Suprapubic skin (tissue), 4 donors: ENCODE measurements at regions not wholly inside any gene's neighbourhood (a gene's known extent, or its start where the extent isn't known, plus 50 kb on each side); places are given as distances from the start of the nearest gene placed in this dataset.

Experiments
- DNase-seq, 2 donors: peaks; one replicate each; pipeline ENCODE4 v3.0.0-alpha.2; 2019; ENCODE audit warnings: low spot score in 2 of 2
- H3K27ac ChIP-seq: fragments of 200-600 bp; sonication (generic); one replicate; pipeline ENCODE4 v1.5.1; 2019
- H3K27me3 ChIP-seq: fragments of 200-600 bp; sonication (generic); one replicate; pipeline ENCODE4 v1.5.1; 2019
- H3K36me3 ChIP-seq: fragments of 200-600 bp; sonication (generic); one replicate; pipeline ENCODE4 v1.5.1; 2019
- H3K4me1 ChIP-seq: fragments of 200-600 bp; sonication (generic); one replicate; pipeline ENCODE4 v1.5.1; 2019
- H3K4me3 ChIP-seq: fragments of 200-600 bp; sonication (generic); one replicate; pipeline ENCODE4 v1.5.1; 2019; ENCODE audit warnings: mild to moderate bottlenecking
- H3K9me3 ChIP-seq: fragments of 200-600 bp; sonication (generic); one replicate; pipeline ENCODE4 v1.5.1; 2019
- EP300 ChIP-seq: sonication (generic); formaldehyde crosslinking; IDR thresholded peaks from one replicate; pipeline ENCODE4 v1.6.1; 2017; ENCODE audit warnings: antibody characterized with exemption
- POLR2A ChIP-seq, 2 donors: fragments of 450-650 bp; IDR thresholded peaks; one replicate each; pipeline ENCODE4 v1.6.1; 2017; ENCODE audit warnings: antibody characterized with exemption in 2 of 2, mild to moderate bottlenecking in 2 of 2, moderate library complexity in 2 of 2
- POLR2AphosphoS5 ChIP-seq, 3 donors: sonication (generic); formaldehyde crosslinking; IDR thresholded peaks; one replicate each; pipeline ENCODE4 v1.6.1; 2017; ENCODE audit warnings: antibody characterized with exemption in 3 of 3
- WGBS: methylation state at CpG from one replicate; pipeline ENCODE4 v1.1.5; 2018; 5-methylcytosine and 5-hydroxymethylcytosine counted together
- TF ChIP-seq, protein P1 (sequence below), 2 donors: fragments of 200-600 bp in 1 of 2; fragments of 450-650 bp in 1 of 2; sonication (generic) in 1 of 2; IDR thresholded peaks; one replicate each; pipeline ENCODE4 v1.5.1; 2016 to 2019; ENCODE audit warnings: antibody characterized with exemption in 2 of 2, mild to moderate bottlenecking in 1 of 2, moderate library complexity in 1 of 2

DNA sequence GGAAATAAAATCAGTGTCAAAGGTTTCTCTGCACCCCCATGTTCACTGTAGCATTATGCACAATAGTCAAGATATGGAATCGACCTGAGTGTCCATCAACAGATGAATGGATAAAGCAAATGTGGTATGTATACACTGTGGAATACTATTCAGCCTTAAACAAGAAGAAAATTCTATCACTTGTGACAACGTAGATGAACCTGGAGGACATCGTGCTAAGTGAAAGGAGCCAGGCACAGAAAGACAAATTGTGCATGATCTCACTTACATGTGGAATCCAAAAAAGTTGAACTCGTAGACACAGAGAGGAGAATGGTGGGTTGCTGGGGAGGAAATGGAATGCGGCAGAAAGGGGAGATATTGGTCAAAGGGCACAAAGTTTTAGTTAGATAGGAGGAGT lies 136.3 kb upstream of the ESR1 start:
- WGBS, result 93% methylated on average over 5 of the region's 5 CpGs

DNA sequence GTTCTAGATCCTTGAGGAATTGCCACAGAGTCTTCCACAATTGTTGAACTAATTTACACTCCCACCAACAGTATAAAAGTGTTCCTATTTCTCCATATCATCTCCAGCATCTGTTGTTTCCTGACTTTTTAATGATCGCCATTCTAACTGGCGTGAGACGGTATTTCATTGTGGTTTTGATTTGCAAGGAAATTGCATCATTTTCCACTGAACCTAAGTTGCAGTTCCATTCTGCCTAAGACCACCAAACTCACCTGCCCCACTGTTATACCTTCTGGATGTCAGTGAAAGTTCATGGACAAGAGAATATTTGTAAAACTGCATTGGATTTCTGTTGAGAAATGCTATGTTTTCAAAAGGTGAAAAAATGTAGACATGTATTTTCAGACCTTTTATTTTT lies 132.9 kb upstream of the ESR1 start:
- H3K27ac ChIP-seq, result no peak overlapping the region
- no peaks in the 10 kb centered on the region for H3K9me3 ChIP-seq
- no peak for TF ChIP-seq POLR2AphosphoS5 (IDR thresholded peaks at IDR 0.05)
- TF ChIP-seq POLR2A (IDR thresholded peaks at IDR 0.05), result no peak
- TF ChIP-seq EP300, result no peak
- TF ChIP-seq, protein P1, sequence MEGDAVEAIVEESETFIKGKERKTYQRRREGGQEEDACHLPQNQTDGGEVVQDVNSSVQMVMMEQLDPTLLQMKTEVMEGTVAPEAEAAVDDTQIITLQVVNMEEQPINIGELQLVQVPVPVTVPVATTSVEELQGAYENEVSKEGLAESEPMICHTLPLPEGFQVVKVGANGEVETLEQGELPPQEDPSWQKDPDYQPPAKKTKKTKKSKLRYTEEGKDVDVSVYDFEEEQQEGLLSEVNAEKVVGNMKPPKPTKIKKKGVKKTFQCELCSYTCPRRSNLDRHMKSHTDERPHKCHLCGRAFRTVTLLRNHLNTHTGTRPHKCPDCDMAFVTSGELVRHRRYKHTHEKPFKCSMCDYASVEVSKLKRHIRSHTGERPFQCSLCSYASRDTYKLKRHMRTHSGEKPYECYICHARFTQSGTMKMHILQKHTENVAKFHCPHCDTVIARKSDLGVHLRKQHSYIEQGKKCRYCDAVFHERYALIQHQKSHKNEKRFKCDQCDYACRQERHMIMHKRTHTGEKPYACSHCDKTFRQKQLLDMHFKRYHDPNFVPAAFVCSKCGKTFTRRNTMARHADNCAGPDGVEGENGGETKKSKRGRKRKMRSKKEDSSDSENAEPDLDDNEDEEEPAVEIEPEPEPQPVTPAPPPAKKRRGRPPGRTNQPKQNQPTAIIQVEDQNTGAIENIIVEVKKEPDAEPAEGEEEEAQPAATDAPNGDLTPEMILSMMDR (IDR thresholded peaks at IDR 0.05), result no peak
- H3K4me3 ChIP-seq, result no peak overlapping the region
- H3K36me3 ChIP-seq, result no peaks in the 10 kb centered on the region
- DNase-seq, result no peak
- WGBS, result 84% methylated on average over 3 of the region's 3 CpGs
- H3K27me3 ChIP-seq, result no peaks in the 10 kb centered on the region
- H3K4me1 ChIP-seq, result no peaks in the 10 kb centered on the region

More for the DNA sequence above, 136.3 kb upstream of the ESR1 start:
- H3K4me3 ChIP-seq, result no peak overlapping the region
- TF ChIP-seq EP300 (no peak), POLR2A (IDR thresholded peaks at IDR 0.05) (no peak)
- TF ChIP-seq, protein P1 (IDR thresholded peaks at IDR 0.05), result no peak
- H3K27ac ChIP-seq, result no peak overlapping the region
- no peaks in the 10 kb centered on the region for H3K36me3 ChIP-seq
- no peak for DNase-seq
- no peaks in the 10 kb centered on the region for H3K27me3 ChIP-seq
- peaks cover 3% of the 10 kb centered on the region for H3K4me1 ChIP-seq
- H3K9me3 ChIP-seq, result no peaks in the 10 kb centered on the region

DNA sequence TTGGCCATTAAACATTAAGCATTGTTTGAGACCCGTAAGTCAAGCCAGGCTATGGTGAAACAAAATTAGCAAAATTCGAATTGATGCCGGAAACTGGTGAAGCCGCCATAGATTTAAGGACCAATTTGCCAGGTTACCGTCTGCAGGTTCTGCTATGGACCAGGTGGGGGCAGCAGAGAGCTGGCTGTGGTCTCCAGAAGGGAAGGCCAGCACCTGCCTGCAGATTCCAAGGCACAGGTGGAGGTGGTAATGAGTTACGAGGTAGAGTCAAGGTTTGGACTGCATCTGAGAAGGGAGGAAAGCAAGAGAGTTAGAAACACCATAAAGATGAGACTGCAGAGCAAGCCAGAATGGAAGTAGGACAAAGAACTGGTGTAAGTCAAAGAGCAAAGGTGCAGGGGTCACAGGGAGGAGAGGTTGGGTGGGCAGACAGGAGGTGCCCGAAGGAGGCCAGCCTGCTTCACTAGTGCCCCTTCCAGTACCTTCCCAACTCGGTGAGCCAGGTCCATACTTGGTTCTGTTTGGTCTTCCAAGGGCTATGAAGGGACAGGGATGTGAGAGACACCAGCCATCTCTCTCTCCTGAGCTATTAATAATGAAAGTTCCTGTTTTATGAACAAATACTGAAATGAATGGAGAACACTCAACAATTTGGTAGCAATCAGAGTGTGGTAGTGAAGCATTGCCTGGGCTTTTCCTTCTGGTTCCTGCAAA lies 131.6 kb upstream of the ESR1 start:
- Histone ChIP-seq H3K27ac (no peak overlapping the region), H3K4me3 (no peak overlapping the region), H3K9me3 (no peaks in the 10 kb centered on the region), H3K4me1 (no peaks in the 10 kb centered on the region), H3K27me3 (no peaks in the 10 kb centered on the region), H3K36me3 (no peaks in the 10 kb centered on the region)
- WGBS, result 51% methylated on average over 8 of the region's 8 CpGs
- DNase-seq, result no peak
- no peak for TF ChIP-seq POLR2AphosphoS5 (IDR thresholded peaks at IDR 0.05)
- TF ChIP-seq, protein P1 (IDR thresholded peaks at IDR 0.05), result peak in 1 of 2 donors; percentile 82

DNA sequence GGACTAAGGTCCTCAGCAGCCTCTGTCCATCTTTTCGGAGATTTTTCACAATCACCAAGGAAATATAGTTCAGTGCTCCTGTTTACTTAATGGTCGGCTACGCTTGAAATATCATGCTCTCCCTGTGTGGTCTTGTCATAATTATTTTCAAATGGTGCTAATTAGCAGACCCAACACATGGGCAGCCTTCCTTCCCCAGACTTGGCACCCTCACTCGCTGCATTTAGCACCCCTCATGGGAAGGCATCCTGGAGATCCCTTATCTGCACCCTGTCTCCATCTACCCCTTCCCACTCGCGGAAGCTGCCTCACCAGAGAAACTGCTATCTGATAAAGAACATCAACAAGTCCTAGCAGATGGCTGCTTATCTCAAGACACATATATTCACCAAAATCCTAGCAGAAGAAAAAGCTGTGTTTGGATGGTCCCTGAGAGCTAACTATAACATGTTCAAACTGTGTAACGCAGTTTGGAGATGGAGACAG lies 131.0 kb upstream of the ESR1 start:
- Histone ChIP-seq H3K4me1 (no peaks in the 10 kb centered on the region), H3K27me3 (no peaks in the 10 kb centered on the region), H3K4me3 (no peak overlapping the region), H3K9me3 (no peaks in the 10 kb centered on the region), H3K27ac (no peak overlapping the region), H3K36me3 (no peaks in the 10 kb centered on the region)
- no peak for DNase-seq
- WGBS, result 69% methylated on average over 7 of the region's 7 CpGs
- TF ChIP-seq, protein P1 (IDR thresholded peaks at IDR 0.05), result no peak
- TF ChIP-seq EP300 (no peak), POLR2AphosphoS5 (IDR thresholded peaks at IDR 0.05) (no peak), POLR2A (IDR thresholded peaks at IDR 0.05) (no peak)

DNA sequence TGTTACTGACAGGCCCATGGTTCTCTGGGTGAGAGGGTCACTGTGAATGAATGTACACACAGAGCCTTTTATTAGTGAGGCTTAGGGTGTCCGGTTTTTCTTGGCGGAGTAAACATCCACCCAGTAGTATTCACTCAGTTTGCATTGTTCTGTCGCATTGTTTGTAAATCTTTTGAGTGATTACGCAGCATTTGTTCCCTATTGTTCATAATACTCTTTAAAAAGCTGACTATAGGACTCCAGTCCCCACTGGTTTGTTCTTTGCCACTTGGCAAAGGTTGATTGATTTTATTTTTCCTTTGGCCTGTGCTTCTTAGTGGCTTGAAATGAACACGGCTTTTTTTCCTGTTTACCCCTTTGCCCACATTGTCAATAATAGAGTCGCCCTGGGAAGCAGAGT lies 130.1 kb upstream of the ESR1 start:
- Histone ChIP-seq H3K4me3 (no peak overlapping the region), H3K27me3 (no peaks in the 10 kb centered on the region), H3K4me1 (peaks cover 3% of the 10 kb centered on the region), H3K9me3 (no peaks in the 10 kb centered on the region), H3K27ac (no peak overlapping the region), H3K36me3 (no peaks in the 10 kb centered on the region)
- no peak for TF ChIP-seq POLR2A (IDR thresholded peaks at IDR 0.05)
- no peak for TF ChIP-seq EP300
- TF ChIP-seq, protein P1 (IDR thresholded peaks at IDR 0.05), result no peak
- no peak for TF ChIP-seq POLR2AphosphoS5 (IDR thresholded peaks at IDR 0.05)
- DNase-seq, result no peak
- WGBS, result 78% methylated on average over 6 of the region's 6 CpGs
